Pons (tissue), 1 donor: ENCODE measurements at regions not wholly inside any gene's neighbourhood (a gene's known extent, or its start where the extent isn't known, plus 50 kb on each side); places are given as distances from the start of the nearest gene placed in this dataset.
"Not testable (repeated sequence)": the region's sequence is repeated elsewhere in the genome, so short reads cannot be mapped to it uniquely, and the experiment has no call there.

ENCODE experiments used
- DNase-seq: peaks from one replicate; pipeline ENCODE4 v3.0.0-alpha.2; 2016; ENCODE audit warnings: low spot score

DNA sequence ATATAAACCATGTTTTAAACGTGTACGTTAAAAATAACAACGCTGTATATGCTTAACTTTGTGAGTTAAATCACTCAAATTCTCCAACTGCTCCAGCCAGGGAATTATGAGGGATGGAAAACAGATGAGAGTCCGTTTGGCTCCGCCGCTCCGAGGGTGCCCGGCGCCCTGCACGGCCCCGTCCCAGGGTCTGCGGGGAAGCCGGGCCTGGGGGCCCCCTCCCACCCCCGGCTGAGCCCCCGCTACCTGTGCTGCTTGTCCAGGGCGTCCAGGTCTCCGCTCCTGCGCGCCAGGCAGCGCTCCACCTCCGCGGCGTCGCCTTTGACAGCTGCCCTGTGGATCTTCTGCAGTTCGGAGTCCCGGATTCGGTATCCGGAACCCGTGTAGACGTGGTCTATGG is 415.5 kb downstream of the FOXD4L4 start:
- DNase-seq, result not testable (repeated sequence)

GRCh38 chr9:66153021-66153725 is 416.2 kb downstream of the FOXD4L4 start:
- DNase-seq, result peak; percentile 20

GRCh38 chr9:66153971-66154691 is 417.2 kb downstream of the FOXD4L4 start:
- DNase-seq, result not testable (repeated sequence)

DNA sequence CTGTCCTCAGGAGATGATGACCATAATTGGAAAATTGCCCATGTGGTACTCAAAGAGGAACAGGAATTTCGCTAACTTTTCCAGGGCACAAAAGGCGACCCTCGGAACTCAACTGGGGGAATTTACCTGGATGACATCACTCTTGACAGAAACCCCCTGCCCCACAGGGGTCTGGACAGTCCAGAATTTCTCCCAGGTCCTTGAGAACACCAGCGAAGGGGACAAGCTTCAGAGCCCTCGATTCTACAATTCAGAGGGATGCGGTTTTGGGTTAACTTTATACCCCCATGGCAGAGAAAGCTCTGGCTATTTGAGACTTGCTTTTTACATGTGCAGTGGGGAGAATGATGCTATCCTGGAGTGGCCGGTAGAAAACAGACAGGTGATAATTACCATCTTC is 445.4 kb downstream of the FOXD4L4 start:
- DNase-seq, result not testable (repeated sequence)

- DNase-seq, result not testable (repeated sequence)
Observed at GRCh38 chr9:66183648-66184047, 446.7 kb downstream of the FOXD4L4 start.

DNA sequence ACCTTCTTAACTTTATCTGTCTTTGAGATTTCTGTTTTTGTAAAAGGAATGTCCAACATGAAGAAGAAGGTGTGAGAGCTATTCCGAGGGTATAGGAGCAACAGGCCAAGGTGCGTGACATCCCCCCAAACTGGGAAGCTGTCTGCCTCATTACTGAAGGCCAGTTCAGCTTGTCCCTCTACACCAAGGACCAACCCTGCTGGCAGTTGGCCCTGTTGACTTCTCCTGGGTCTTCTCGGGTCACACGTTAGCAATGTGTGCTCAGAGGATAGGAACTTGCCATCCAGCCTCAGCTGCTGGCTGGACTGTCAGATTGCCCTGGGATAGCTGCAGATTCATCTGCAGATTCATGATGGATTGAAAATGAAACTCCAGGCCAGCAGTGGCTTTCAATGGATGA is 460.3 kb downstream of the FOXD4L4 start:
- not testable (repeated sequence) for DNase-seq

DNA sequence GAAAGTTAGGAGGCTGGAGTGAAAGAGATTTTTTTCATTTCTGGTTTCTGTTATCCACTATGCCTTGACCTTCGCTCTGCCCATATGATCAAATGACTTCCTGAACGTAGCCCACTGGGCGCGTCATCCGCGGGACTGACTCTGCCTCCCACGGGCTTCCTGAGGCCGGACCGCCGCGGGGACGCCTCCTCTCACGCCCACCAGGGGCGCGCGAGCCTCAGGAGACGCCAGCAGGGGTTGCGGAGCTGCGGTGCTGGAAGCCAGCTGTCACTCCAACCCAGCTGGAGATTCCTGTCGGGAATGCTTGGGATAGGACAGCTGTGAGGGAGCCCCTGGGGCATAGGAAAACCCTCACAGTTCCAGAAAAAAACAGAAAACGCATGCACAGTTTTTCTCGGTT is 461.5 kb downstream of the FOXD4L4 start:
- DNase-seq, result not testable (repeated sequence)

- DNase-seq, result not testable (repeated sequence)
Observed at GRCh38 chr9:66206617-66207016, 469.7 kb downstream of the FOXD4L4 start.

DNA sequence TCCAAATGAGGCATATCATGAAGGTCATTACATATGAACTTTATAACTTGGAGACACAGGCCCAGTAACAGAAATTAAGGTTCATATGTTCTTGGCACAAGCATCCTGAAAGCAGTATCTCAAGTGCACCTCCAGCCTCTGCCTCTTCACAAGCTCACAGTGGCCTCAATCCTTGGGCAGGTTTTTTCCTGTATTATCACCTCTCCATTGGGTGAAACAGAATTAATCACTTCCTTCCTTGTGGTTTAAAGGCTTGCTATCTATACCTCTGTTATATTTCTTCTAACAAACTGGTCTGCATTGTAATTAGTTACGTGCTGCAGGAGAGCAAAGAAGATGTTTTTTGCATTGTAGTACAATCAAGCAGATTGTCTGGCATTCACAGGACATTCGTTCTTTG is 471.0 kb downstream of the FOXD4L4 start:
- not testable (repeated sequence) for DNase-seq

GRCh38 chr9:66244763-66245162 is 507.8 kb downstream of the FOXD4L4 start:
- not testable (repeated sequence) for DNase-seq

- not testable (repeated sequence) for DNase-seq
Observed at GRCh38 chr9:66245481-66245880, 508.5 kb downstream of the FOXD4L4 start.

DNA sequence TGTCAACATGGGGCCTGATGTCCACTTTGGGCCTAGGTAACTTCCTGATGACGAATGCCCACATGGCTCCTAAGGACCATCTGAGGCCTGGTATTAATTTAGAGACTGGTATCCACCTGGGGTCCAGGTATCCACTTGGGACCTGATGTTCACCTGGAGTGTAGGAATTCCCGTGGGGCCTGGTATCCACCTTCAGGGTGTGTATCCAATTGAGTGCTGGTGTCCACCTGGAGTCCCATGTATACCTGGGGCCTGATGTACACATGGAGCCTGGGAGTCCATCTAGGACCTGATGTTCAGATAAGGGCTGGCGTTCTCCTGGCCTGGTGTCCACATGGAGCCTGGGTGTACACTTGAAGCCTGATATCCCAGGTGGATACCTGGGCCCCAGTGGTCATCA is 520.6 kb downstream of the FOXD4L4 start:
- not testable (repeated sequence) for DNase-seq

GRCh38 chr9:66261576-66261975 is 524.6 kb downstream of the FOXD4L4 start:
- not testable (repeated sequence) for DNase-seq

GRCh38 chr9:66263621-66264020 is 526.7 kb downstream of the FOXD4L4 start:
- not testable (repeated sequence) for DNase-seq

- DNase-seq, result not testable (repeated sequence)
Observed at GRCh38 chr9:66264786-66265185, 527.8 kb downstream of the FOXD4L4 start.

DNA sequence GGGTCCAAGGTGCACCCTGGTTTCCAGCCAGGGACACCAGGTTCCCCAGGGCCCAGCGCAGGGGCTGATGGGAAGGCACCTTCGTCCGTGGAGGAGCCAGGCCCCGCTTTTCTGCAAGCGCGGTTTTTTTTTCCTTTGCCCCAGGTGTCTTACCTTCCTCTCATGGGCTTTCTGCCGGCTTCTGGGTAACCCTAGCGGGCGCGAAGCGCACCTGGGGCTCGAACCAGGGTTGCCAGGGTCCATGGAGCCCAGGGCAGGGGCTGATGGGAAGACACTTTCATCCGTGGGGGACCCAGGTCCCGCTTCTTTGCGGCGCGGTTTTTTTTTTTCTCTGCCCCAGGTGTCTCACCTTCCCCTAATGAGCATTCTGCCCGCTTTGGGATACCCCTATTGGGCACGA is 529.3 kb downstream of the FOXD4L4 start:
- not testable (repeated sequence) for DNase-seq

DNA sequence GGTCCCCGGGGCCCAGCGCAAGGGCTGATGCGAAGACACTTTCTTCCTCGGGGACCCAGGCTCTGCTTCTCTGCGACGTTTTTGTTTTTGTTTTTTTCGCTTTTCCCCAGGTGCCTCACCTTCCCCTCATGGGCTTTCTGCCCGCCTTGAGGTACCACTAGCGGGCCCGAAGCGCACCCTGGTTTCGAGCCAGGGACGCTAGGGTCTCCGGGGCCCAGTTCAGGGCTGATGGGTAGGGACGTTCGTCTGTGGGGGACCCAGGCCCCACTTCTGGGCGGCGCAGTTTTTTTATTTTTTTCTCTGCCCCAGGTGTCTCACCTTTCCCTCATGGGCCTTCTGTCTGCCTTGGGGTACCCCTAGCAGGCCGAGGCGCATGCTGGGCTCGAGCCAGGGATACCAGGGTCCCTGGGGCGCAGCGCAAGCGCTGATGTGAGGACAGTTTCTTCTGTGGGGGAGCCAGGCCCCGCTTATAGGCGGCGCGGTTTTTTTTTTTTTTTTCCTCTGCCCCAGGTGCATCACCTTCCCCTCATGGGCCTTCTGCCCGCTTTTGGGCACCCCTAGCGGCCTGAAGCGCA is 530.0 kb downstream of the FOXD4L4 start:
- DNase-seq, result not testable (repeated sequence)

DNA sequence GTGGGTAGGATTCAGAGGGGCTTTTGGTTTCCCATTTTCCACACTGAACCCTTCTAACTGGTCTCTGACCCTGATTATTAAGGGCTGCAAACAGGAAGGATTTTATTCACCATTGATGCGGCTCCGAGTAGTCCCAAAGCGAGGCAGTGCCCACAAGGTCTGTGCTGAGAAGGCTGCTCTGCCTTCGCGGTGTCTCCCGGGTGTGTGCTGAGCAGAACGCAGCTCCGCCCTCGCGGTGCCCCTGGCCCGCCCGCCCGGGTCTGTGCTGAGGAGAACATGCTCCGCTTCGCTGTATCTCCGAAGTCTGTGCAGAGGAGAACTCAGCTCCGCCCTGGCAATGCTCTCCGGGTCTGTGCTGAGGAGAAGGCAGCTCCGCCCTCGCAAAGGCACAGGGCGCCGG is 530.7 kb downstream of the FOXD4L4 start:
- not testable (repeated sequence) for DNase-seq

- DNase-seq, result not testable (repeated sequence)
Observed at GRCh38 chr9:66269024-66269423, 532.1 kb downstream of the FOXD4L4 start.

GRCh38 chr9:66269783-66270182 is 532.8 kb downstream of the FOXD4L4 start:
- DNase-seq, result not testable (repeated sequence)

DNA sequence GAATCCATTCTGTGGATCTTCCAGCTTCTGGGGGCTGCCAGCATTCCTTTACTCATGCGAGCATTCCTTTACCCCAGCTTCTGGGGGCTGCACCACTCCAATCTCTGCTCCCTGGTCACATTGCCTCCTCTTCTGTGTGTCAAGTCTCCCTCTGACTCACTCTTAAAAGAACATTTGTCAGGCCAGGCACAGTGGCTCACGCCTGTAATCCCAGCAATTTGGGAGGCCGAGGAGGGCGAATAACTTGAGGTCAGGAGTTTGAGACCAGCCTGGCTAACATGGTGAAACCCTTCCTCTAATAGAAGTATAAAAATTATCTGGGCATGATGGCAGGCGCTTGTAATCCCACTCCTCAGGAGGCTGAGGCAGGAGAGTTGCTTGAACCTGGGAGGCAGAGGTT is 541.9 kb downstream of the FOXD4L4 start:
- not testable (repeated sequence) for DNase-seq
